ENCODE measurements at regions not wholly inside any gene's neighbourhood (a gene's known extent, or its start where the extent isn't known, plus 50 kb on each side); places are given as distances from the start of the nearest gene placed in this dataset.

GRCh38 chr1:235027076-235027861 lies 101.4 kb downstream of the TOMM20 start:
- DNase-seq (ENCODE audit: low read depth in 2 of 2, low spot score in 1 of 2) = no peak

DNA sequence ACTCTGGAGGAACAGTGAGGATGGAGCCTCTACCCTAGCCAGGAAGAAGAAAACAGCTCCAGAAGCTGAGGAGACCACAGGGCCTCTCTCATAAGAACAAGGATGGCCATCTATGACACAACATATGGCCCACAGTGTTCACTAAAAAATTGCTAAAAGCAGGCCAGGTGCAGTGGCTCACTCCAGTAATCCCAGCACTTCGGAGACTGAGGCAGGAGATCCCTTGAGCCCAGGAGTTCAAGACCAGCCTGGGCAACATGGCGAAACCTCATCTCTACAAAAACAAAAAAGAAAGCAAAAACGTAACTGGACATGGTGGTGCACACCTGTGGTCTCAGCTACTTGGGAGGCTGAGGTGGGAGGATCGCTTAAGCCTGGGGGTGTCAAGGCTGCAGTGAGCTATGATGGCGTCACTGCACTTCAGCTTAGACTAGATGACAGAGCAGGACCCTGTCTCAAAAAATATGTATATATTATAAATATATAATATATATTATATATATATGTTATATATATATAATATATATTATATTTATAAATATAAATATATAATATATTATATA lies 103.1 kb downstream of the TOMM20 start:
- no peak for DNase-seq (ENCODE audit: low read depth in 2 of 2, low spot score in 1 of 2)

DNA sequence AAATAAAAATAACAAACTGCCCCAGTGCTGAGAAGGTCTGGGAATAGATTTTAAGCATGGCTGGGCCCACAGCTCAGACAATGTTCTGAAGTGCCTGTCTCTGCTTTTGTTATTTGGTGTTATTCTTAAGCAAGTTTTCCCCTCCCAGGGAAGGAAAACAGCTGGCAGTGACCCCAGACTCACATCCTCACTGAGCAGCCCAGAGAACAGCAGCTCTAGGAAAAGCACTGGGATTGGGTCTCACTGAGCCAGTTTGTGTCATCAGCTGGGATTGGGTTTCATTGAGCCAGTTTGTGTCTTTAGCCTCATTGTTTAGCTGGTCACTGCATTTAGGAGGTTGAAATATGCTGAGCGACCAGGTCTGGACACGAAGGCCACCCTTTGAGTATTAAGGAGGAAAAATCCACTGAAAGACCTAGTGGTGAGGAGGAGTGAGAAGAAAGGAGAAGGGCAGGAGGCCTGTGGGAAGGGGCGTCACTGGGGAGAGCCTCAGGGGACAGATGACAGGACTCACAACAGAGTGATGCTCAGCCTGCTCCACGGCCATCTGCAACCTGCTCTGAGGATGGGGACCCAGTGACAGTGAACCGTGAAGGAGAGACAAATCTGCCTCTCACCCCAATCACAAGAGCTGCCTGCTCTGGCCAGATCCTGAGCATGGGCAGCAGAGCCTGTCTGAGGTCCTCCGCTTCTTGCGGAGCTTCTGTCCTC lies 103.8 kb downstream of the TOMM20 start:
- DNase-seq (ENCODE audit: low read depth in 2 of 2, low spot score in 1 of 2) = no peak

- DNase-seq (ENCODE audit: low read depth in 2 of 2, low spot score in 1 of 2) = no peak
These were observed 104.8 kb downstream of the TOMM20 start for GRCh38 chr1:235023711-235024439.

GRCh38 chr1:235022981-235023710 lies 105.5 kb downstream of the TOMM20 start:
- no peak for DNase-seq (ENCODE audit: low read depth in 2 of 2, low spot score in 1 of 2)

- no peak for DNase-seq (ENCODE audit: low read depth in 2 of 2, low spot score in 1 of 2)
These were observed 106.2 kb downstream of the TOMM20 start for GRCh38 chr1:235022341-235022980.

GRCh38 chr1:235021815-235022214 lies 106.8 kb downstream of the TOMM20 start:
- DNase-seq (ENCODE audit: low read depth in 2 of 2, low spot score in 1 of 2) = no peak

- DNase-seq (ENCODE audit: low read depth in 2 of 2, low spot score in 1 of 2) = no peak
These were observed 107.3 kb downstream of the TOMM20 start for GRCh38 chr1:235021321-235021720.

GRCh38 chr1:235019961-235020360 lies 108.7 kb downstream of the TOMM20 start:
- no peak for DNase-seq (ENCODE audit: low read depth in 2 of 2, low spot score in 1 of 2)

- no peak for DNase-seq (ENCODE audit: low read depth in 2 of 2, low spot score in 1 of 2)
These were observed 109.2 kb downstream of the TOMM20 start for GRCh38 chr1:235019471-235019870.

- no peak for DNase-seq (ENCODE audit: low read depth in 2 of 2, low spot score in 1 of 2)
These were observed 109.8 kb downstream of the TOMM20 start for GRCh38 chr1:235018720-235019444.

DNA sequence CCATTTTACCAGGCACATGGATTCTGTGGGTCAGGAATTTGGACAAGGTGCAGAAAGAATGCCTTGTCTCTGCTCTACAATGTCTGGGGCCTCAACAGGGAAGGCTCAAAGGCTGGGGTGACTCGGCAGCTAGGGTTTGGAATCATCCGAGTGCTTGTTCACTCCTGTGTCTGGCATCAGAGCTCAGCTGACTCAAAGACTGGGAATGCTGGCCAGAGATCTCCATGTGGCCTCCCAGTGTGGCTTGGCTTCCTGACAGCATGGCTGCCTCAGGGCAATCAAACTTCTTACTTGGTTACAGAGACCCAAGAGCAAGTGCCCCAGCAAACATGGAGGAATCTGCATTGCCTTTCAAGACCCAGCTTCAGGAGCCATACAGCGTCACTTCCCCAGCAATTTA lies 110.5 kb downstream of the TOMM20 start:
- DNase-seq (ENCODE audit: low read depth in 2 of 2, low spot score in 1 of 2) = no peak

DNA sequence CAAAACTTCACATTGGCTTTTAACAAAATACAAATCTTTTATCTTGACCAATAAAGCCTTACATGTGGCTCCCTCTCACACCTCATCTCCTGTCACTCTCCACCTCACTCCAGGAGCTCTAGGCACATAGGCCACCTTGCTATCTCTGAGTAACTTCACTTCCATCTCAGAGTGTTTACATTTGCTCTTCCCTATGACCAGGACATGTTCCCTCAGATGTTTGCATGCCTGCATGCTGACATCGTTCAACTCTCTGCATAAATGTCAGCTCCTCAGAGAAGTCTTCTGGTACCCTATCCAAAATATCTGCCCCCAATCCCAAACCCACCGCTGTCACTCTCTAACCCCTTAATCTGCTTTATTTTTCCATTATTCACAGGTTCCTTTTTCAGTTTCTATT lies 110.9 kb downstream of the TOMM20 start:
- DNase-seq (ENCODE audit: low read depth in 2 of 2, low spot score in 1 of 2) = no peak

GRCh38 chr1:235017191-235017590 lies 111.4 kb downstream of the TOMM20 start:
- no peak for DNase-seq (ENCODE audit: low read depth in 2 of 2, low spot score in 1 of 2)

- no peak for DNase-seq (ENCODE audit: low read depth in 2 of 2, low spot score in 1 of 2)
These were observed 113.2 kb downstream of the TOMM20 start for GRCh38 chr1:235015291-235015985.

DNA sequence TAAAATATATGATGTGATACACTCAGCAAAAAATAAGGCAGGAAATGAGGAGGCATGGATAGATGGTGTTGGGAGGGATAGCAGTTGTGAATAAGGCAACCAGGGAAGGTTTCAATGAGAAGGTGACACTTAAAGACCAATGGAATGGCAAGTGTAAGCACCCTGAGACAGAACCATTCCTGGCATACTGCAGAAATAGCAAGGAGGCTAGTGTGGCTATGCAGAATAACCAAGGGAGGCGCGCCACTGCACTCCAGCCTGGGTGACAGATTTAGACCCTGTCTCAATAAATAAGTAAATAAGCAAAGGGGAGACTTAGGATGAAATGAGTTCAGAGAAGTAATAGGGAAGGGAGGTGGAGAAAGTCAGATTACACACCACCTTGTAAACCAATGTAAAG lies 113.9 kb downstream of the TOMM20 start:
- DNase-seq (ENCODE audit: low read depth in 2 of 2, low spot score in 1 of 2) = no peak

GRCh38 chr1:235013512-235013911 lies 115.1 kb downstream of the TOMM20 start:
- no peak for DNase-seq (ENCODE audit: low read depth in 2 of 2, low spot score in 1 of 2)

DNA sequence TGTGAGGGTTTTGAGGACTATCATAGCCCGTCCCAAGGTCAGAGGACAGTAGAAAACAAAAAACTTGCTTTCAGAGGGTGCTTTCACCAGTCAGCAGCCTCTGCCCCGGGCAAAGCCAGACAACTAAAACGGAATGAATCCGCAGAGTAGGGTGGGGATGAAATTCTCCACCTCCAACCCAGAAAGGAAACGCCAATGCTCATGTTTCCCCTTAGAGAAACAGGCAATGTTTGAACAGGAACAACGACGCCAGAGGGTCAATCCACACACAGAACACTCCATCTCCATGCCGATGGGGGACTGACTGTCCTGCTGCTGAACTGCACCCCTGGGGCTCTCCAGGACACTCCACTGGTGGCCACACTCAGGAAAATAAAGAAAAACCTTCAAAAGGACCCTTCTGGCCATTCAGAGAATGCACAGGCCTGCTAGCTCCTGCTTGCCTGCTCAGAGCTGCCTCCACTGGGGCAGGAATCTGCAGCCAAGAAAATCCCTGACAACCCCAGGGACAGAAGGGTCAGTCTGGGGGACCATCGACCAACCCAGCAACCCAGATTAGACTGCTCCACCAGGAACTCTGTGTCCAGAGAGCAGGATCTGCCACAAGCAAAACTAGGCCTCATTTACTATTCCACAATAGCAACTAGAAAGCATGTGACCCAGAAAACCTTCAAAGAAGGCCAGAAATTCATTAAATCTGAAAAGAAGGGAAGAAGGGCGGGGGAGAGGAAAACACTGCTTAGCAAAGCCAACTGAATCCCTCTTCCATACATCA lies 116.0 kb downstream of the TOMM20 start:
- no peak for DNase-seq (ENCODE audit: low read depth in 2 of 2, low spot score in 1 of 2)

Measured in stimulated activated CD8-positive, alpha-beta memory T cell treated with anti-CD3 and anti-CD28 coated beads, Interleukin-4, amount 100 ng/mL, for 4 hours (primary cell).